Osteocyte (in vitro differentiated cells): ENCODE measurements at regions not wholly inside any gene's neighbourhood (a gene's known extent, or its start where the extent isn't known, plus 50 kb on each side); places are given as distances from the start of the nearest gene placed in this dataset.
"Not testable (repeated sequence)": the region's sequence is repeated elsewhere in the genome, so short reads cannot be mapped to it uniquely, and the experiment has no call there.

ENCODE experiments used
- DNase-seq: peaks from one replicate; pipeline ENCODE4 v3.0.0; 2021; ENCODE audit warnings: mixed read lengths; ENCODE audit not compliant: unreplicated experiment; ENCODE audit errors: extremely low spot score
- H3K27ac Mint-ChIP-seq: one replicate; pipeline ENCODE4 v1.8.0; 2021; ENCODE audit warnings: mild to moderate bottlenecking, mixed read lengths; ENCODE audit not compliant: unreplicated experiment
- H3K27me3 Mint-ChIP-seq: one replicate; pipeline ENCODE4 v1.8.0; 2021; ENCODE audit warnings: mixed read lengths; ENCODE audit not compliant: unreplicated experiment
- H3K36me3 Mint-ChIP-seq: one replicate; pipeline ENCODE4 v1.8.0; 2021; ENCODE audit warnings: mixed read lengths; ENCODE audit not compliant: unreplicated experiment
- H3K4me1 Mint-ChIP-seq: one replicate; pipeline ENCODE4 v1.8.0; 2021; ENCODE audit warnings: mixed read lengths; ENCODE audit not compliant: unreplicated experiment
- H3K4me3 Mint-ChIP-seq: one replicate; pipeline ENCODE4 v1.8.0; 2021; ENCODE audit warnings: mild to moderate bottlenecking, moderate library complexity, mixed read lengths; ENCODE audit not compliant: unreplicated experiment
- H3K9me3 Mint-ChIP-seq: one replicate; pipeline ENCODE4 v1.8.0; 2021; ENCODE audit warnings: mixed read lengths; ENCODE audit not compliant: unreplicated experiment
- TF ChIP-seq, protein P1 (sequence below): fragments of 200-600 bp; sonication (generic); IDR thresholded peaks from 2 replicates; pipeline ENCODE4 v1.5.0; 2021; ENCODE audit warnings: antibody characterized with exemption, mild to moderate bottlenecking, moderate library complexity

DNA sequence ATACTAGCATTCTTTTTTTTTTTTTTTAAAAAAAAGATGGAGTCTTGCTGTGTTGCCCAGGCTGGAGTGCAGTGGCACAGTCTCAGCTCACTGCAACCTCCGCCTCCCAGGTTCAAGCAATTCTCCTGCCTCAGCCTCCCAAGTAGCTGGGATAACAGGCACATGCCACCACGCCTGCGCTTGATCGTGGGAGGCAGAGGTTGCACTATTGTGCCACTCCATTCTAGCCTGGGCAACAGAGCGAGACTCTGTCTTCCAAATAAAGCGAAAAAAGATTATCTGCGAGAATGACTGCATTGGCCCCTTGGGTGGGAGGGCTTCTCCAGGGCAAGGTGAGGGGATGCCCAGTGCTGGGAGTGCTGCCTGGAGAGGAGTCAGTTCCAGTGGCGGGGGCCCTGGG is 1357.1 kb downstream of the CDH12 start:
- H3K27ac Mint-ChIP-seq, H3K9me3 Mint-ChIP-seq, H3K4me3 Mint-ChIP-seq, H3K4me1 Mint-ChIP-seq, H3K27me3 Mint-ChIP-seq: not testable (repeated sequence)
- DNase-seq: peak; percentile 88
- peaks cover 11% of the 10 kb centered on the region for H3K36me3 Mint-ChIP-seq

DNA sequence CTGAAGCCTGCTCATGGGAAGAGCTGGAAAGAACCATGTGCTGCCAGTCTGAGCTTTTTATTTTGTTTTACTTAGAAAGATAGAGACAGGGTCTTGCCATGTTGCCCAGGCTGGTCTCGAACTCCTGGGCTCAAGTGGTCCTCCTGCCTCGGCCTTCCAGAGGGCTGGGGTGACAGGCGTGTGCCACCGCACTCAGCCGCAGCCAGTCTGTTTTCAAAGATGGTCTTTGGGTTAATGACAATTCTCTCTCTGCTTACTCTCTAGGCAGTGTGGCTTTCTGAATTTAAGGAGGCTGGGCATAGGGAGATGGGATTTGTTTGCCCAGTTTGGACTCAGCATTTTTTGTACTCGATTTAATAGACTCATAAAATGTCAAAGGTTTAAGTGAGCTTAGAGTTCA is 1357.9 kb downstream of the CDH12 start:
- H3K4me3 Mint-ChIP-seq, H3K9me3 Mint-ChIP-seq, H3K27me3 Mint-ChIP-seq, H3K27ac Mint-ChIP-seq, DNase-seq, H3K4me1 Mint-ChIP-seq: not testable (repeated sequence)
- peaks cover 11% of the 10 kb centered on the region for H3K36me3 Mint-ChIP-seq

DNA sequence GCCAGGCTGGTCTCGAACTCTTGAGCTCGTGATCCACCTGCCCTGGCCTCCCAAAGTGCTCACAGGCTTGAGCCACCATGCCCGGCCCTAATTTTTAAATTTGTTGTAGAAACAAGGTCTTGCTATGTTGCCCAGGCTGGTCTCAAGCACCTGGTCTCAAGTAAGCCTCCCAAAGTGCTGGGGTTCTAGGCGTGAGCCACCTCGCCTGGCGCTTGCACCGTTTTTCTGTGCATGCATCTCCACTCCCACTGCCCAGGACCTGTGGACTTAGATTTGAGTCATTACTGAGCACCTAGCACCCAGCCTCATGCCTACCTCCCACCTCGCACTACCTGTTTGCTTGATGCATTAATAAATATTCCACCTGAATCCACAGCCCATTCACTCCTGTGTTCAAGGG is 1359.1 kb downstream of the CDH12 start:
- not testable (repeated sequence) for H3K9me3 Mint-ChIP-seq, H3K27me3 Mint-ChIP-seq, H3K4me3 Mint-ChIP-seq, H3K4me1 Mint-ChIP-seq, H3K27ac Mint-ChIP-seq, DNase-seq
- H3K36me3 Mint-ChIP-seq: peaks cover 11% of the 10 kb centered on the region

DNA sequence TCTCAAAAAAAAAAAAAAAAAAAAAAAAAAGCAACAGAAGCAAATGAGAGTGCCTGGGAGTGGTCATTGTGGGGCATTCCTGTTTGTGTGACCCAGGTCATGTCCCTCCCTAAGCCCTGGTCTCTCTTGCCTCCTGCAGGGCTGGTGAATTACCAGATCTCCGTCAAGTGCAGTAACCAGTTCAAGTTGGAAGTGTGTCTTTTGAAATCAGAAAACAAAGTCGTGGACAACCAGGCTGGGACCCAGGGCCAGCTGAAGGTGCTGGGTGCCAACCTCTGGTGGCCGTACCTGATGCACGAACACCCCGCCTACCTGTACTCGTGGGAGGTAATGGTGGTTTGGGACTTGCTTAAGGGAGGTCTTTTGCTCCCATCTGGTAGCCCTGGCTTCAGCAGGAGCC is 1362.0 kb downstream of the CDH12 start:
- H3K27me3 Mint-ChIP-seq, H3K27ac Mint-ChIP-seq, H3K4me1 Mint-ChIP-seq, DNase-seq, H3K9me3 Mint-ChIP-seq, H3K36me3 Mint-ChIP-seq, H3K4me3 Mint-ChIP-seq: not testable (repeated sequence)

DNA sequence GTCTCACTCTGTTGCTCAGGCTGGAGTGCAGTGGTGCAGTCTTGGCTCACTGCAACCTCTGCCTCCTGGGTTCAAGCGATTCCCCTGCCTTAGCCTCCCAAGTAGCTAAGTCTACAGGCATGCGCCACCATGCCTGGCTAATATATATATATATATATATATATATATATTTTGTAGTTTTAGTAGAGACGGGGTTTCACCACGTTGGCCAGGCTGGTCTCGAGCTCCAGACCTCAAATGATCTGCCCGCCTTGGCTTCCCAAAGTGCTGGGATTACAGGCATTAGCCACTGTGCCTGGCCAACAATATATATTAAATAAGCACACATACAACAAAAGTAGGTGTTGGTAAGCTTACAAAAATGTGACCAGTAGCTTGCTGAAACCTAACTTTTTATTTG is 1364.3 kb downstream of the CDH12 start:
- not testable (repeated sequence) for H3K4me1 Mint-ChIP-seq, H3K4me3 Mint-ChIP-seq, H3K27ac Mint-ChIP-seq, H3K36me3 Mint-ChIP-seq, DNase-seq, H3K27me3 Mint-ChIP-seq, H3K9me3 Mint-ChIP-seq

DNA sequence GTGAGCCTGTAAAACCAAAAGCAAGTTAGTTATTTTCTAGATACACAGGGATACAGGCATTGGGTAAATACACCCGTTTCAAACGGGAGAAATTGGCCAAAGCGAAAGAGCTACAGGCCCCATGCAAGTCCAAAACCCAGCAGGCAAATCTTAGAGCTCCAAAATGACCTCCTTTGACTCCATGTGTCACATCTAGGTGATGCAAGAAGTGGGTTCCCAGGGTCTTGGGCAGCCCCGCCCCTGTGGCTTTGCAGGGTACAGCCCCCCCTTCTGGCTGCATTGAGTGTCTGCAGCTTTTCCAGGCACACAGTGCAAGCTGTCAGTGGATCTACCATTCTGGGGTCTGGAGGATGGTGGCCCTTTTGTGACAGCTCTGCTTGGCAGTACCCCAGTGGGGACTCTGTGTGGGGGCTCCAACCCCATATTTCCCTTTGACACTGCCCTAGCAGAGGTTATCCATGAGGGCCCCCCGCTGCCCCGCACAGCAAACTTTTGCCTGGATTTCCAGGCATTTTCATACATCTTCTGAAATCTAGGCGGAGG is 1367.6 kb downstream of the CDH12 start:
- H3K9me3 Mint-ChIP-seq, DNase-seq, H3K27ac Mint-ChIP-seq, H3K4me1 Mint-ChIP-seq, H3K36me3 Mint-ChIP-seq, H3K4me3 Mint-ChIP-seq, H3K27me3 Mint-ChIP-seq: not testable (repeated sequence)
- TF ChIP-seq, protein P1, sequence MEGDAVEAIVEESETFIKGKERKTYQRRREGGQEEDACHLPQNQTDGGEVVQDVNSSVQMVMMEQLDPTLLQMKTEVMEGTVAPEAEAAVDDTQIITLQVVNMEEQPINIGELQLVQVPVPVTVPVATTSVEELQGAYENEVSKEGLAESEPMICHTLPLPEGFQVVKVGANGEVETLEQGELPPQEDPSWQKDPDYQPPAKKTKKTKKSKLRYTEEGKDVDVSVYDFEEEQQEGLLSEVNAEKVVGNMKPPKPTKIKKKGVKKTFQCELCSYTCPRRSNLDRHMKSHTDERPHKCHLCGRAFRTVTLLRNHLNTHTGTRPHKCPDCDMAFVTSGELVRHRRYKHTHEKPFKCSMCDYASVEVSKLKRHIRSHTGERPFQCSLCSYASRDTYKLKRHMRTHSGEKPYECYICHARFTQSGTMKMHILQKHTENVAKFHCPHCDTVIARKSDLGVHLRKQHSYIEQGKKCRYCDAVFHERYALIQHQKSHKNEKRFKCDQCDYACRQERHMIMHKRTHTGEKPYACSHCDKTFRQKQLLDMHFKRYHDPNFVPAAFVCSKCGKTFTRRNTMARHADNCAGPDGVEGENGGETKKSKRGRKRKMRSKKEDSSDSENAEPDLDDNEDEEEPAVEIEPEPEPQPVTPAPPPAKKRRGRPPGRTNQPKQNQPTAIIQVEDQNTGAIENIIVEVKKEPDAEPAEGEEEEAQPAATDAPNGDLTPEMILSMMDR: peak; percentile 31

DNA sequence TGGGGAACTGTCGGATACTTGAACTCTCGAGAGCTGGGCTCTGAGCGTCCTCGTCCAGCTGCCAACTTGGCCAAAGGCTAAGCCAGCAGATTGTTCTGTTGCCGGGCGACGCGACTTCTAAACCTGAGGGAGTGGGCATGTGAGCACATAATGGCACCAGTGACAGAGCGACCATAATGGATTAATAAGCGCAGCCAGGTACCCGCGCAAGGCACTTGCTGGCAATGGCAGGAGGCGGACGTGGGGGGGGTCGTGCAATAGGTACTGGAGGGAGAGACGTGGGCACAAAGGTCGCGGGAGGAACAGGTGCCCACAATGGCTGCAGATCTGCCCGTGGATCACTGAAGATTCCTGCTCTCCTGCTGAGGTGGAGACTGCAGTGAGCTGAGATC is 1368.7 kb downstream of the CDH12 start:
- not testable (repeated sequence) for DNase-seq, H3K4me1 Mint-ChIP-seq, H3K27me3 Mint-ChIP-seq, H3K4me3 Mint-ChIP-seq, H3K27ac Mint-ChIP-seq, H3K9me3 Mint-ChIP-seq, H3K36me3 Mint-ChIP-seq

DNA sequence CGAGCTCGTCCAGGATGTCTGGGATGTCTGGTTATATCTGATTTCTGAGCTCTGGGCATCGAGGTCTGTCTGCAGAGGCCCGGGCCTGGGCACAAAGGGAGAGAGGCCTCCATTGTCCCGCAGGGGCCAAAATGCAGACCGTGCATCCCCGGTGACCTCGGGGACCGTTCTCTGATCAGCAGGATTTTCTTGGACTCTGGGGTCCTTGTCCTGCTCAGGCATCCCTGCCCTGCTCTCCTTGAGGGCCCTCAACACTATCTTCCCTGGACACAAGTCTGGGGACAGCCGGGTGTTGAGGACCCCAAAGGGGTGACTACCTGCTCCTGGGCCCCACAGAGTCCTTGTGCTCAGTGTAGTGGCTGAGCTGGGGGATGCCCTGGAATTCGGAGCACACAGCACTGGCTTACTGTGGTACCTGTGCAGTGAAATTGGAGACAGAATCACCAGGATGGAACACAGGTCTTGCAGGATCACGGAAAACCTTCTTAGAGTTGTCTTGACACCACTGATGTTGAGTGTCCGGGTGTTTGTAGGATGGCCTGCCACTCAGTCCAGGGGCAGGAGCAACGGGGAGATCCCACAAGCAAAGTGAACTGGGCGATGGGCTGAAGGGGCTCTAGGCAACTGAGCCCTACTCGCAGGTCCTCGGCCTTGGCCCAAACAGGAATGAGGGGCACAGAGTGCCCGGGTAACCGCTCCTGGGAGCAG is 1369.2 kb downstream of the CDH12 start:
- H3K27me3 Mint-ChIP-seq, H3K9me3 Mint-ChIP-seq, H3K36me3 Mint-ChIP-seq, H3K27ac Mint-ChIP-seq, DNase-seq, H3K4me1 Mint-ChIP-seq, H3K4me3 Mint-ChIP-seq: not testable (repeated sequence)

DNA sequence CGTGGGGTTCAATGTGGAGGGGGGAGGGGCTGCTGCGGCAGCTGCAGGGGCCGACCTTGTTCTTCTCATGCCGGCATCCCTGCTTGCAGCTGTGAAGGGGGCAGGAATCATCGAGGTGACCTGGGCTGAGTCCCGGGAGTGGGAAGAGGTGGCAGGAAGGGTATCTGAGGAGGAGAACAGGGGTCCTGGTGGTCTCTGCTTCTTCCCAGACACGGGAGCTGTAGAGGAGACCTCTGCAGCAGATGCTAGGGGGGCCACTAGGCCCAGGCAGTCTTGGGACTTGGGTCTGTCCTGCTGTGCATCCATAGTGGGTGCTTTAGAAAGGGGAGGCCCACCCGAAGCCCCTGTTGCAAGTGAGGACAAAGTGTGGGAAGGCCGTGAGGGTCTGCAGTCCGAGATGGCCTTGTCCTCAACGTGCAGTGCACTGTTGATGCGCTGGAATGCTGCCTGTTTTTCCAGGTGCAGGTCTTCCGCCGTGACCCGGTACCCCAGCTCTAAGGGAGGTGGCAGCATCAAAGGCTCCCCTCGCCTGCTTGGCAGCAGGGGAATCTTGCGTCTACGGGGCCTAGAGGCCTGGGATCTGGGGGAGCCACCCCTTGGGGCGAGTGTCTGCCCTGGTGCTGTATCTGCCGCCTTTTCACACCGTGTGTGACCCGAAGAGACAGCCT is 1370.0 kb downstream of the CDH12 start:
- H3K9me3 Mint-ChIP-seq, H3K27me3 Mint-ChIP-seq, H3K27ac Mint-ChIP-seq, H3K4me1 Mint-ChIP-seq, H3K4me3 Mint-ChIP-seq: not testable (repeated sequence)
- H3K36me3 Mint-ChIP-seq: peaks cover 11% of the 10 kb centered on the region
- peak; percentile 88 for DNase-seq

DNA sequence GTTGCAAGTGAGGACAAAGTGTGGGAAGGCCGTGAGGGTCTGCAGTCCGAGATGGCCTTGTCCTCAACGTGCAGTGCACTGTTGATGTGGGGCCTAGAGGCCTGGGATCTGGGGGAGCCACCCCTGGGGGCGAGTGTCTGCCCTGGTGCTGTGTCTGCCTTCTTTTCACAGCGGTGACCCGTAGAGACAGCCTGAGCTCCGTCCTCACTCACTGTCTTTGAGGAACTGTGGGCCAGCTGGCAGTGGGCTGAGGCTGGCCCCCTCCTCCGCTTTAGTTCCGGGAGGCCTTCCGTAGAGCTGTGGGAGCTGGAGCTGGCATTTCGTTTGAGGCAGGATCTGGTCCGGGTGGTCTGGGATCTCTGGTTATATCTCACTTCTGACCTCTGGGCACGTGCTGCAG is 1370.6 kb downstream of the CDH12 start:
- not testable (repeated sequence) for H3K27ac Mint-ChIP-seq, H3K27me3 Mint-ChIP-seq

More for the DNA sequence above, 1370.6 kb downstream of the CDH12 start:
- H3K4me3 Mint-ChIP-seq, H3K9me3 Mint-ChIP-seq, H3K4me1 Mint-ChIP-seq, DNase-seq: not testable (repeated sequence)
- peaks cover 11% of the 10 kb centered on the region for H3K36me3 Mint-ChIP-seq
